GM23338 (cell line): ENCODE measurements at regions not wholly inside any gene's neighbourhood (a gene's known extent, or its start where the extent isn't known, plus 50 kb on each side); places are given as distances from the start of the nearest gene placed in this dataset.

ENCODE experiments used
- CTCF ChIP-seq, 2 experiments: fragments of 200-600 bp in 1 of 2; sonication (generic) in 1 of 2; conservative IDR thresholded peaks; 2 replicates each; pipeline versions ENCODE4 v1.5.1 to v1.6.1; 2016 to 2017; ENCODE audit warnings: antibody characterized with exemption in 2 of 2, low read depth in 2 of 2, mild to moderate bottlenecking in 2 of 2, moderate library complexity in 1 of 2
- JUNB ChIP-seq: IDR thresholded peaks from one replicate; pipeline ENCODE4 v1.6.1; 2016; ENCODE audit warnings: antibody characterized with exemption; ENCODE audit not compliant: unreplicated experiment
- REST ChIP-seq: IDR thresholded peaks from one replicate; pipeline ENCODE4 v1.6.1; 2018; ENCODE audit warnings: antibody characterized with exemption; ENCODE audit not compliant: unreplicated experiment

GRCh38 chr5:121033334-121033733 is 569.2 kb downstream of the PRR16 start:
- TF ChIP-seq CTCF (conservative IDR thresholded peaks at IDR 0.05; ENCODE audit: low read depth in 2 of 2) (no peak), REST (no peak), JUNB (no peak)
